ENCODE measurements at regions not wholly inside any gene's neighbourhood (a gene's known extent, or its start where the extent isn't known, plus 50 kb on each side); places are given as distances from the start of the nearest gene placed in this dataset.

GRCh38 chr5:124990723-124991122 is 244.3 kb upstream of the ZNF608 start:
- WGBS (ENCODE audit: insufficient coverage, insufficient replicate concordance, low lambda C conversion rate, missing lambda C conversion rate), result 70% methylated on average over 2 of the region's 2 CpGs

More at GRCh38 chr5:124990723-124991122, 244.3 kb upstream of the ZNF608 start:
- Histone ChIP-seq H3K36me3 (ENCODE audit: control insufficient read depth in 2 of 2, insufficient read depth in 2 of 2, low read length in 1 of 2) (no peaks in the 10 kb centered on the region), H2AFZ (ENCODE audit: control insufficient read depth, low read depth, low read length) (no peak overlapping the region), H3K9me3 (replicated peaks; ENCODE audit: control insufficient read depth, insufficient read depth, low read length) (peaks cover 4% of the 10 kb centered on the region; the same call in 2 of the 3 replicates), H3K27me3 (replicated peaks in 1 of 2; ENCODE audit: control insufficient read depth in 2 of 2, insufficient read depth in 2 of 2, low read length in 1 of 2) (no peaks in the 10 kb centered on the region), H3K79me2 (ENCODE audit: control insufficient read depth, insufficient read depth, low read length) (no peaks in the 10 kb centered on the region), H3K4me2 (ENCODE audit: control insufficient read depth, insufficient read depth) (no peak overlapping the region), H3K4me1 (ENCODE audit: control insufficient read depth, insufficient read depth, low read length) (no peaks in the 10 kb centered on the region), H3K9ac (ENCODE audit: control insufficient read depth, insufficient read depth, low read length) (no peak overlapping the region), H3K27ac (ENCODE audit: control insufficient read depth, insufficient read depth) (no peak overlapping the region), H3K4me3 (no peak overlapping the region), H4K20me1 (ENCODE audit: control insufficient read depth, insufficient read depth) (no peaks in the 10 kb centered on the region)
- in situ Hi-C loops (cut with MboI) (no loop called here), intact Hi-C loops (cut with micrococcal nuclease; ENCODE audit: unreplicated experiment) (no loop called here)
- FAIRE-seq (no peak), DNase-seq (ENCODE audit: low read depth, low spot score) (no peak), ATAC-seq (no peak)
- SMC1A ChIA-PET (ENCODE audit: uncharacterized antibody, unreplicated experiment), result interaction anchor here (0.6 to 2.1 kb wide), 11 partner anchors 9 to 968 kb away, joined by 3 to 11 read pairs (median 4); no protein-coding TSS in a partner anchor
- RAD21 ChIA-PET (ENCODE audit: unreplicated experiment), result no interaction called here
- CTCF ChIA-PET, result interaction anchor here (1.2 kb wide), 1 partner anchor 11 kb away, joined by 4 read pairs; no protein-coding TSS in a partner anchor
- BruUV-seq (replicated peaks), result no TSS peak
- TF ChIP-seq SUZ12 (IDR thresholded peaks at IDR 0.05; ENCODE audit: unreplicated experiment), result no peak
- TF ChIP-seq CEBPB (IDR thresholded peaks at IDR 0.05; ENCODE audit: borderline replicate concordance in 1 of 2, low read depth in 2 of 2, low read length in 2 of 2), result no peak
- no peak for TF ChIP-seq BRCA1 (IDR thresholded peaks at IDR 0.05; ENCODE audit: low read depth, low read length)
- no peak for TF ChIP-seq CHD2 (IDR thresholded peaks at IDR 0.05; ENCODE audit: borderline replicate concordance, low read depth, low read length)
- TF ChIP-seq USF2 (IDR thresholded peaks at IDR 0.05; ENCODE audit: borderline replicate concordance, low read depth, low read length), result no peak
- no peak for TF ChIP-seq BCLAF1 (IDR thresholded peaks at IDR 0.05)
- TF ChIP-seq TCF12 (IDR thresholded peaks at IDR 0.05; ENCODE audit: low read depth, low read length), result no peak
- TF ChIP-seq ZNF274 (IDR thresholded peaks at IDR 0.05; ENCODE audit: insufficient read depth, insufficient read length), result no peak
- TF ChIP-seq IKZF1 (conservative IDR thresholded peaks at IDR 0.05), result no peak
- no peak for TF ChIP-seq ZNF687 (IDR thresholded peaks at IDR 0.05)
- TF ChIP-seq BMI1 (IDR thresholded peaks at IDR 0.05; ENCODE audit: borderline replicate concordance), result no peak
- no peak for TF ChIP-seq PKNOX1 (IDR thresholded peaks at IDR 0.05)
- POLR2A ChIA-PET, result no interaction called here

Measured in GM12878 (cell line).